Adrenal gland (tissue), 9 donors: ENCODE measurements at regions not wholly inside any gene's neighbourhood (a gene's known extent, or its start where the extent isn't known, plus 50 kb on each side); places are given as distances from the start of the nearest gene placed in this dataset.

Experiments used
- DNase-seq, 7 donors: peaks; one replicate each; pipeline ENCODE4 v3.0.0-alpha.2; 2019 to 2020
- H3K27ac ChIP-seq, 5 donors: fragments of 200-600 bp; sonication (generic) in 4 of 5; 1 replicate in 3 of 5; 2 replicates in 2 of 5; pipeline versions ENCODE4 v1.5.1 to v1.8.0; 2016 to 2020; ENCODE audit warnings: mild to moderate bottlenecking in 1 of 5
- H3K27me3 ChIP-seq: fragments of 200-600 bp; 2 replicates; pipeline ENCODE4 v1.8.0; 2021
- H3K36me3 ChIP-seq, 2 donors: fragments of 200-600 bp; replicated peaks in 1 of 2; 1 replicate in 1 of 2; 2 replicates in 1 of 2; pipeline versions ENCODE4 v1.5.1 to v1.8.0; 2018 to 2022
- H3K4me1 ChIP-seq, 2 donors: fragments of 200-600 bp; replicated peaks in 1 of 2; 1 replicate in 1 of 2; 2 replicates in 1 of 2; pipeline versions ENCODE4 v1.5.1 to v1.8.0; 2018 to 2021
- H3K4me3 ChIP-seq, 4 donors: fragments of 200-600 bp; sonication (generic) in 3 of 4; one replicate each; pipeline ENCODE4 v1.5.1; 2016 to 2018
- H3K9me3 ChIP-seq, 3 donors: fragments of 200-600 bp; sonication (generic) in 1 of 3; replicated peaks in 1 of 3; 1 replicate in 2 of 3; 2 replicates in 1 of 3; pipeline versions ENCODE4 v1.5.1 to v1.8.0; 2016 to 2021
- POLR2A ChIP-seq, 2 donors: fragments of 450-650 bp; IDR thresholded peaks; one replicate each; pipeline ENCODE4 v1.6.1; 2017; ENCODE audit warnings: antibody characterized with exemption in 2 of 2, mild to moderate bottlenecking in 2 of 2, moderate library complexity in 1 of 2
- WGBS, 4 donors: extraction: QIAGEN DNeasy Blood & Tissue Kit in 2 of 4; methylation state at CpG; one replicate each; pipeline versions ENCODE4 v1.1.5 to v1.1.7; 2013 to 2017; 5-methylcytosine and 5-hydroxymethylcytosine counted together
- intact Hi-C, 2 donors: fragments of 100-400 bp; cut with DNase I; formaldehyde crosslinking; loops; one replicate each; pipeline versions ENCODE4 v1.14.1 to v1.15.0; 2022 to 2023
- TF ChIP-seq, protein P1 (sequence below), 6 experiments: fragments of 450-650 bp in 4 of 6; fragments of 200-600 bp in 2 of 6; sonication (generic) in 1 of 6; IDR thresholded peaks; 1 replicate in 5 of 6; 2 replicates in 1 of 6; pipeline versions ENCODE4 v1.5.1 to v1.8.0; 2016 to 2021; ENCODE audit warnings: antibody characterized with exemption in 6 of 6, mild to moderate bottlenecking in 2 of 6, moderate library complexity in 1 of 6
- donor health status: healthy with polysubstance abuse.
- donor health status: Bipolar disorder and iron deficiency.
- donor health status: DM: yes; HTN: yes; CAD: no.
- donor health status: DM: no; HTN: no; CAD: no.
- donor health status: DM: no; HTN: no; CAD: no.

DNA sequence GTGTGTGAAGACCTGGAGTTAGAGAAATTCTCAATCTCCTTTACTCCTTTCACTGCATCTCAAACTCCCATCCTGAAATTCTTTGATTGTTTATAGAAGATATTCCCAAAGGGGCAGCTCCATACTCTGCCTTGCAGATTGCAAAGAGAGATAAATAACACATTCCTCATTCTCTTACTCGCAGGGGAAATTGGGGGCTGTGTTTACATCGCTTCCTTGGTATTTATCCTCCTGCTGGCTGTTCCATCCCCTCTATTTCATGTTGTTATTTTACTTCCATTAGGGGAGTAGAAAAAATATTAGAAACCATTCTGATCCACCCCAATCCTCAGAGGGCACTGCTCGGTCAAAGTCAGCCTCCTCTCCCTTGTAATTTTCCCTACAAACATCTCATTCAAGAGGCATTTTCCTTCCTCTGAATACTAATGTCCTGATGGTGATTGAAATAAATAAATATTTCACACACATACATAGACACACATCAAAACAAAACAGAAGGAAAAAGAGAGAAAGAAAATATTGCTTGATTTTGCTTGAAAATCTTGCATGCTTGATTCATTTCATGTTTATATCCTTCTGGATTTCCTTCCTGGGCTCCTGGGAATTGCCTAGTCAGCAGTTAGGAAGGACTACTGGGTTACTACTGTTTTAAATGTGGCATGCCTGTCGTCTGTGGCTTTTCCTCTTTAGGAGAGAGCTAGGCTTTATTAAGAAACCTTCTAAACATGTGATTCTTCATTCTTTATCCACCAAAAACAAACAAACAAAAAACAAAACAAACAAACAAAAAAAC, 420.1 kb upstream of the PAPPA start:
- H3K4me1 ChIP-seq, result no peaks in the 10 kb centered on the region
- no peak overlapping the region for H3K4me3 ChIP-seq
- 14 to 31% (median 23%) methylated on average over 4 of the region's 4 CpGs for WGBS, 4 donors
- no peak for TF ChIP-seq POLR2A (IDR thresholded peaks at IDR 0.05)
- TF ChIP-seq, protein P1, sequence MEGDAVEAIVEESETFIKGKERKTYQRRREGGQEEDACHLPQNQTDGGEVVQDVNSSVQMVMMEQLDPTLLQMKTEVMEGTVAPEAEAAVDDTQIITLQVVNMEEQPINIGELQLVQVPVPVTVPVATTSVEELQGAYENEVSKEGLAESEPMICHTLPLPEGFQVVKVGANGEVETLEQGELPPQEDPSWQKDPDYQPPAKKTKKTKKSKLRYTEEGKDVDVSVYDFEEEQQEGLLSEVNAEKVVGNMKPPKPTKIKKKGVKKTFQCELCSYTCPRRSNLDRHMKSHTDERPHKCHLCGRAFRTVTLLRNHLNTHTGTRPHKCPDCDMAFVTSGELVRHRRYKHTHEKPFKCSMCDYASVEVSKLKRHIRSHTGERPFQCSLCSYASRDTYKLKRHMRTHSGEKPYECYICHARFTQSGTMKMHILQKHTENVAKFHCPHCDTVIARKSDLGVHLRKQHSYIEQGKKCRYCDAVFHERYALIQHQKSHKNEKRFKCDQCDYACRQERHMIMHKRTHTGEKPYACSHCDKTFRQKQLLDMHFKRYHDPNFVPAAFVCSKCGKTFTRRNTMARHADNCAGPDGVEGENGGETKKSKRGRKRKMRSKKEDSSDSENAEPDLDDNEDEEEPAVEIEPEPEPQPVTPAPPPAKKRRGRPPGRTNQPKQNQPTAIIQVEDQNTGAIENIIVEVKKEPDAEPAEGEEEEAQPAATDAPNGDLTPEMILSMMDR (IDR thresholded peaks at IDR 0.05), result no peak
- H3K27ac ChIP-seq, result no peak overlapping the region
- H3K27me3 ChIP-seq, result no peaks in the 10 kb centered on the region
- DNase-seq, result no peak
- H3K9me3 ChIP-seq, result peaks cover 0 to 2% (median 0%) of the 10 kb centered on the region in 3 donors
- H3K36me3 ChIP-seq, result no peaks in the 10 kb centered on the region
- intact Hi-C loops, result no loop called here

DNA sequence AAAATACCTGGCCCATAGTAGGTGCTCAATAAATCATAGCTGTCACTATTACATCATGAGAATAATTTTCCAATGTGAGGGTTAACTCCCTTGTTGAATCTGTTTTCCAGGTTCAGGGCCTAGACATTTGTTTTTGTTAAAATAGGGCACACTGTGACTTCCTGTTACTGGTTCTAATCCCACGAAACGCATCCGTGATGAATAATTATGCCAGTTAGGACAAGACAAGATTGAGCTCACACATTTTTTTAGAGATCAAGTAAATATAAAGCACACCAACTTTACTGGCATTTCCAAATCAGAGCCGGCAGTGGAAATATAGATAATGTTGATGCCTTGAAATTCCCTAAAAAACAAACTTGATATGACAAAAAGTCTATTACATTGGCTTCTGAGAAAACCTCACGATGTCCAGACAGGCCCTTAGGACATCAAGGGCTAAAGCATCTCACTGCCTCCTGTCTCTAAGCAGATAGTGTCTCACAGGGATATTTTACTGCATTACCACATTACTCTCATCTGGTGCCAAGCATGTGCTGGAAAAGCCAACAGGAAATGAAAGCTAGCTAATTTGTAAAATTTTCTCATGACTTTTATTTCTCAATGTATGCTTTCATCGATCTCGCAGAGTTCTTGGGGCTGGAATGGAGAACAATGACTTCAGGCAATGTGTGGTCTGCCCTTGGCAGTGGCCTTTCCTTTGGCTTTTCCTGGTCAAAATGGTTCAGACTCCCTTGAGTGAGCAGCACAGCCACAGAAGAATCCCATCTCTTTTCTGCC, 414.3 kb upstream of the PAPPA start:
- H3K36me3 ChIP-seq, result no peaks in the 10 kb centered on the region
- no peak for TF ChIP-seq POLR2A (IDR thresholded peaks at IDR 0.05)
- TF ChIP-seq, protein P1 (IDR thresholded peaks at IDR 0.05), result no peak
- no peak overlapping the region for H3K27ac ChIP-seq
- H3K4me3 ChIP-seq, result no peak overlapping the region
- 72 to 77% (median 73%) methylated on average over 7 of the region's 7 CpGs for WGBS, 4 donors
- intact Hi-C loops, result no loop called here
- no peak for DNase-seq
- H3K4me1 ChIP-seq, result no peaks in the 10 kb centered on the region
- H3K9me3 ChIP-seq, result no peaks in the 10 kb centered on the region
- no peaks in the 10 kb centered on the region for H3K27me3 ChIP-seq

DNA sequence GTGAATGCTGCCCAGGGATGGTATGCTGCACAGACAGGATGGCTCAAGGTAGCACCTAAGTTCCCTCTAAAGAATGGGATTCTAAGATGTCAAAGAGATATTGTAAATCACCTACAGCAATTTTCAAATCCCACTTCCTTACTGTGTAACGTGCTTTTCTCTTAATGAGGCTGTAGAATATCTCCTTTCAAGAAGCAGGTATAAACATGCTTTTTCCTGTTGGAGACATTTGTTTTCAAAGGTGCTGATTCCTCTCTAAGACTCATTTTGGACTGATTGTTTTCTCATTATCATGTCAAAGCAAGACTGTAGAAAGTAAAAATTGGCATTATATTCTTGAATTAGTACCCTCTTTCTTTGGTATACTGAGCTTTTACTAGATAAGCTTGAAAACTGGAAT, 412.6 kb upstream of the PAPPA start:
- intact Hi-C loops, result no loop called here
- Histone ChIP-seq H3K36me3 (no peaks in the 10 kb centered on the region), H3K27ac (no peak overlapping the region), H3K4me1 (no peaks in the 10 kb centered on the region), H3K27me3 (no peaks in the 10 kb centered on the region), H3K4me3 (no peak overlapping the region), H3K9me3 (no peaks in the 10 kb centered on the region)
- DNase-seq, result no peak
- 44 to 63% (median 55%) methylated on average over 1 of the region's 1 CpG for WGBS, 4 donors
- no peak for TF ChIP-seq POLR2A (IDR thresholded peaks at IDR 0.05)
- TF ChIP-seq, protein P1 (IDR thresholded peaks at IDR 0.05), result no peak

DNA sequence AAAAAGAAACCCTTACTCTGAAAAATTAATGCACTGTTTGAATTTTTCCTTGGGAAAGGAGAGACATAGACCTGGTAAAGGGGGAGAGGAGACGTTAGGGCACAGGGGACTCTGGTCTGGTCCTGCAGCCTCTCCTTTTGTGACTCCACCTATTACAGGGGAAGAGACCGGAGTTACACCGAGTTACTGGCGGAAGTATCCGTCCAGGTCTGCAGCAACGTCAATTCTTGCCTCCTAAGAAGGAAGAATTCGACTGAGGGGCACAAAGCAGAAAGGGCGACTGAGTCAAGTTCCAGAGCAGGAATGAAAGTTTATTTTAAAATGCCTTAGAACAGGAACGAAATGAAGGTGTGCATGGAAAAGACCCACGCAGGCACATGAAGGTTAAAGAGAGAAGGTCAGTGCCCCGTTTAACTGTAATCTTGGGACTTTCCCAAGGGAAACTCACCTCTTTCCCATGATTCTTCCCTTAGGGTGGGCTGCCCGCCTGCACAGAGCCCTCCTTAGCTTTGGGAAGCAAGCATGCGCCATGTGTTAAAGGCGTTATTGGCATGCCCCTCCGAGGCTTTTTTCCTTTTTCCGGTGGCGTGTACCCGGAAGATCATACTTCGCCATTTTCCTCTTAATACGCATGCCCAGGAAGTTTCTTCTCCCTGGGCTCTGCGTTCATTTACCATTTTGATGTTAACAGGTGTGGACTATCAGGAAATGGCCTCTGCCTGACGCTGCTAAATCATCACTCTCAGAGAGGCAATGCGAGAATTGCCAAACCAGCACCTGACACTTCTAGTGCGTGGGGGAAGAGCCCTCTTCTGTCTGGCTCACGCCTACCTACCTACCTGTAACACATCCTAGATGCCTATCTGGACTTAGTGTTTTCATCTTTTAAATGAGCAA, 409.6 kb upstream of the PAPPA start:
- TF ChIP-seq, protein P1 (IDR thresholded peaks at IDR 0.05), result no peak
- no peak for TF ChIP-seq POLR2A (IDR thresholded peaks at IDR 0.05)
- Histone ChIP-seq H3K27ac (no peak overlapping the region), H3K4me3 (no peak overlapping the region), H3K27me3 (no peaks in the 10 kb centered on the region), H3K9me3 (no peaks in the 10 kb centered on the region), H3K4me1 (no peaks in the 10 kb centered on the region), H3K36me3 (no peaks in the 10 kb centered on the region)
- no peak for DNase-seq
- intact Hi-C loops, result no loop called here
- 80 to 82% (median 81%) methylated on average over 25 of the region's 25 CpGs for WGBS, 4 donors
